ENCODE measurements at regions not wholly inside any gene's neighbourhood (a gene's known extent, or its start where the extent isn't known, plus 50 kb on each side); places are given as distances from the start of the nearest gene placed in this dataset.

DNA sequence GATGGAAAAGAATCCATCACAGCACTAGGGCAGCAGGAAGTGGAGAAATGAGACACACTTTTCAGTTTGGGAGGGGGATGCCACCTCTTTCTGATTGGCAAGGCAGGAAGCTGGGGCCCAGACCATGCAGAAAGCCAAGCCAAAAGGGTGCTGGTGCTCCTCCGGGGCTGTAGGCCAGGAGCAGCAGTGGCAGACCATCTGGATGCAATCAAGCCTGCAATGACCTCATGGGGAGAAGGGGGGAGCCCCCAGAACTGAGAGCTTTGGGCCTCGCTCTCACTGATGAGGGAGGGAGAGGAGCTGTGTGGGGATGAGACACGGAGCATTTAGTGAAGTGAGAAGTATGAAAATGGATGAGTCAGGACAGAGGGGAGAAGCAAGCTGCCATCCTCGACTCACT, 141.3 kb upstream of the NALF2 start:
- no peak for DNase-seq (ENCODE audit: low spot score)

DNA sequence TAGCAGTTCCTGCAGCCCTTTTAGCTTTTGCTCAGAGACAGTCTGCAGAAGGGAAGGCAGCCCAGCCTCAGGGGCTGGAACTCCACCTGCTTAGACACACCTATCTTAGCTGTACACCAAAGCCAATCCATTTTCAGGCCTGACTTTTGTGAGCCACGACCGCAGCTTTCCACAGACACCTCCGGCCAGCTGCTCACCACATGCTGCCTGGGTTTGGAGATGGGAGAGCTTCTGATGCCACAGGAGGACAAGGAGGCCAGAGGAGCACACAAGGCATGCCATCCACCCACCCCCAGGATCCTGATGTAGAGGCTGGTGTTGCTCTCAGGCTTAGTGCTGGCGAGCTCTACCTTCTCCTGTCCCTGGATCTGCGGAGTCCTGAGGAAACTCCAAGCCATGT, 141.8 kb upstream of the NALF2 start:
- DNase-seq (ENCODE audit: low spot score), result no peak

DNA sequence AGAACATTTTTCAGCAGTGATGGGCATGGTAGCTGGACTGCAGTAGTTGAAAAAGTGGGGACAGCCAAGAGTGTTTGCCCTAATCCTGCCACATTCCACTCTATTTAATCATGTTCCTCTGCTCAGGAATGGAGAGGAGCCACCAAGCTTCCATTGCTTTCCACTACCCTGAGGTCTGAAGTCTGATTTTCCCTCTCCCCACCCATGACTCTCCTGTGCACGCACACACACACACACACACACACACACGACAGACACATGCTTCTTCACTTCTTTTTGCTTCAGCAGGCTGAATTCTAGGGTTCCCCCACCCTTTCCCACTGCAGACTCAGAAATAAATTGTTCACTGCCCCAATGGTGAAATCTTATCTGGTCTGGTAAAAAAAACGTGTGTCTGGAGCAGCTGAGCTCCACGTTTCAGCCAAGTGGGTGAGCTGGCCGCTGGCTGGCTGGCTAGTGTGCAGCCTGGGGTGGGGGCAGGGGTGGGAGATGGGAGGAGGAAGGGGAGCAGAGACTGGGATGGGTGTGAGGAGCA, 142.7 kb upstream of the NALF2 start:
- DNase-seq (ENCODE audit: low spot score), result no peak

DNA sequence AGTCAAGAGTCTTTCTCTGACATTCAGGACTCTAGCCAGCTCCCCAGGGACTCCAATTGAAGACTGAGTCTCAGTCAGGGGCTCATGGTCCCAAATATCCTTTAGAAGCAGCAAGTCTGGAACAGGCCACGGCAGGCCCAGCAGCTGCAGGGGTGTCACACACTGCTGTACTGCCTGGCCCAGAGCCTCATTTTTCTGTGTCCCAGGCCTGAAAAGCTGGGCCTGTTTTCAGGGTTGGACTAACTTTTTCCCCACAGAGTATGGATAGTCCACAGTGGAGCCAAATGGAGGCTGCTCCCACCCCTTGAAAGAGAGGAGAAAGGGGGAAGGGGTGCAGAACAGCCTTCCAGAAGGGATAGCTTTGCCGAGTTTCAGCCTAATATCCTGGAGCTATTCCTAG, 146.8 kb upstream of the NALF2 start:
- no peak for DNase-seq (ENCODE audit: low spot score)

DNA sequence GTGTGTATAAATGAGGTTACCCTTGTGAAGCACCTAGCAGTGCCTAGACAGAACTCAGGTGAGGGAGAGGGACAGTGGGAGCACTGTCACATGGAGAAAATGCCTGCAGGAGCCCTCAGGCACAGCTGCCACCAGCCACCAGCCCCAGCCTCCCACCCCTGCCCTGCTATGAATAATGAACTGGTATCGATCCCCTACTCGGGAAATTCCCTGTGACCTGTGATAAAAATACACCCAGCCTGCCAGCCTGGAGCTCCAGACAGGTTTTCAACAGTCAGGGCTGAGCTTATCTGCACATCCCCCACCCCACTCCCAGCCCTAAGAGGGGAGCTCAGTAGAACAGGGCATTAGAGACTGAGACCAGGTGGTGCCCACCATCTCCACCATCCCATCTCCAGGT, 159.6 kb upstream of the PJA1 start:
- no peak for DNase-seq (ENCODE audit: low spot score)

DNA sequence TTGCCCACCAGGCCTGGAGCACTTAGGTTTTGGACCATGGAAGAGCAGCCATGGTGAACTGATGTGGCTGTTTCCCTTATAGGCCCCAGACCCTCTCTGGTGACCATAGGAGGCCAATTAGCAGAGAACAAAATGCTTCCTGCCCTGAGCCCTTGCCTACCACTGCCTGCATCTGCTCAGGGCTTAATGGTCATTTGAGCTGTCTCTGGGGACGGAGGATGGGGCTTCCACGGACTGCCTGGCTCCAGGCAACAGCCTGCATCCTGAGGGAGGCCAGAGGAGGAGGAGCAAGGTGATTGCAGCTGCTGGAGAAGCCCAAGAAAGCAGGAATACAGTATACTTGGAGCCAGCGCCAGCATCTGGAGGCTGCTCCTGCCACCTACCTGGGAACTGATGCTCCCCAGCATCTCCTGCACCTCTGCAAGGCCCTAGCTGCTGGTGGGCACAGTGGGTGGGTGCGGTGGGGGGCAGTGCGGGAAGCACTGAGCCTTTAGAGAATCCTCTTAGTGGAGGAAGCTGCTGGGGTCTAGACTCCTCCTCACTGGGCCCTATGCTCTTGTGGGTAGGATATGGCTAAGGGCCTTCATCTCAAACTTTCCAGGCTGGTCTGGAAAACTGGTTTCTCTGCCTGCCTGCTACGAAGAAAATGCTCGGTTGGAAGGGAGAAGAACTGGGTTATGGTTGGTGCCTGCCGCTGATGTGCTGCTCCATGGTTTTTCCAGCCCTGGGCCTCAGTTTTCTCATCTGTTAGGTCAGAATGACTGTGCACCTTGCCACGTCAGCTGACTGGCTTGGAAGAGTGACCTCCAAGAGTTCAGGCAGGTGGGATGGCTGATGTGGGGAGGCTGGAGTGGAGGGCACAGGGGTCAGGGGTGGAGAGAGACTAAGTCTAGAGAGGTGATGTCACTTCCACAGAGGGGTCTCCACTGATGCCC, 158.8 kb upstream of the PJA1 start:
- DNase-seq (ENCODE audit: low spot score), result no peak

DNA sequence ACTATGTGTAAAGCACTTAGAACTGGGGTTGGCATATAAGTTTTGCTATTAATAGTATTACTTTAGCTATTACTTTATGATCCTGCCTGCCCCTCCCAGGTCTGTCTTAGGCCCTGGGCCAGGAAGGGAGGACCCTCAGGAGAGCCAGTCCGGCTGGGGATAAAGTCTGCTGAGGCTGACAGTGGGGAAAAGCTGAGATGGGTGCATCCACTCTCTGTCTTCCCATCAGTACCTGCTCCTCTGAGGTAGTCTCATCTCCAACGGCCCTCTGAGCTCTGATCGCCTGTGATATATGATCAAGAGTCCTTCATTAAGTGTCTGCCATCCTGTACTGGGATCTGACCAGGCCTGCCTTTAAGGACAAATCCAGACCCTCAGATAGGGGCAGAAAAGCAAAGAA, 156.5 kb upstream of the PJA1 start:
- no peak for DNase-seq (ENCODE audit: low spot score)

GRCh38 chrX:69321006-69321655, 155.9 kb upstream of the PJA1 start:
- no peak for DNase-seq (ENCODE audit: low spot score)

DNA sequence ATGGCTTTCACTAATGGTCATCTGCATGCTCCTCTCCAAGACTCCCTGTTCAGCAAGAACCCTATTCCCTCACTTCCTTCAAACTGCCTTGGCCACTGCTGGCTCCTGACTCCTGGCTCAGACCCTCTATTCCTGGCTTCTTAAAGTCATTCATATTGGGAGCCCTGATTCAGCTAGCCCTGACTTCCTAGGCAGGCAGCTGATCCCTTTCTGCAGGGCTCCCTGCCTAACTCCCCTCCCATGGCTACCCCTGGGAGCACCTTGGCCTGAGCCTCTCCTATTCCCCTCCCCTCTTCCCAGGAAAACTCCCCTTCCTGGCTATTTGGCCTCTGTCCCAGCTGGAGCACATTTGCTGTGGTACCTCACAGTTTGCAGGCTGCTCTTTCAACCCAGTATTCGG, 154.9 kb upstream of the PJA1 start:
- DNase-seq (ENCODE audit: low spot score), result no peak

DNA sequence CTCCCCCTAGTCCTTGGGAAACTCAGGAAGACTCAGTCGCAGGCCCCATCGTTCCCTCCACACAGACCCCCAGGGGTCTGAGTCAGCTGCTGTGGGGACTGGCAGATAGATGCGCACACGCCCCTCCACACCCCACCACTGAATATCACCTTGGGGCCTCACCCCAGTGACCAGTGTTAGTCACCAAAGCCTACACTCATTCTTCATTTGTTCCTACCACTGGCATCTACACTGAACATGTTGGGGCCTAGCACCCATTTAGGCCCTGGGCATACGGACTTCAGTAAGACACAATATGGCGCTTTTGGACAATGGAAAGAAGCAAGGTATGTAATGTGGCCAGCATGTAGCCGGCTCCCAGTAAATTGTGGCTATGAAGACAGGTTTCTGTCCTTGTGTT, 154.1 kb upstream of the PJA1 start:
- no peak for DNase-seq (ENCODE audit: low spot score)

DNA sequence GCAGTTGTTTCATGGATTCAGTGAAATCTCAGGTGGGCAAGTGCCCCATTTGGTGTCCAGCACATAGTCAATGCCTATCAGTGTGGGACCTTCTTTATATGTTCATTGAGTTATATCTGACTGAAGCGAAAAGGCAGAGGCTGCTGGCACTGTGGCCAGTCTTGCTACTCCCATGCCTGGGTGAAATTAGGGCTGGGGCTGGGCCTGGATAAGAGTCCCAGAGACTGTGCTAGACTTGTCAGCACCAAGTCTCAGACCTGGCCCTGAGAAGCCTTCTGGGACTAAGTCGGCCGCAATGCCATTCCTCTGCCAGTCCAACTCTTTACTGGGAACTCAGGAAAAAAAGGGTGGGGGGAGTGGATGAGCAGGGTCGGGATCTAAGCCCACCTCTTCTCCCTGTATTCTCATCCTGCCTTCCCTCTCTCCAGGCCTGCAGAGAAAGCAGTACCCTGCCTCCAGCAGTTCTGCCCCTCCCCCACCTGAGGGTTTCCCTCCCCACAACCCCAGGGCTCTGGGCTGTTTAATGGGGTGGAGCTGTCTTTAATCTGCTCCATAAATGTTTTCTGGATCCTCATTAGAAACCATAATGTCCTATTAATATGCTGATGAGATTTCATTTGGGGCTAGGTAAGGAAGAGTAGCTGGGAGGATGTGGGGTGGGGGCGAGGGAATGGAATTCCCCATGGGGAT, 153.5 kb upstream of the PJA1 start:
- DNase-seq (ENCODE audit: low spot score), result no peak

- DNase-seq (ENCODE audit: low spot score), result no peak
Observed at GRCh38 chrX:69317721-69318120, 152.5 kb upstream of the PJA1 start.

DNA sequence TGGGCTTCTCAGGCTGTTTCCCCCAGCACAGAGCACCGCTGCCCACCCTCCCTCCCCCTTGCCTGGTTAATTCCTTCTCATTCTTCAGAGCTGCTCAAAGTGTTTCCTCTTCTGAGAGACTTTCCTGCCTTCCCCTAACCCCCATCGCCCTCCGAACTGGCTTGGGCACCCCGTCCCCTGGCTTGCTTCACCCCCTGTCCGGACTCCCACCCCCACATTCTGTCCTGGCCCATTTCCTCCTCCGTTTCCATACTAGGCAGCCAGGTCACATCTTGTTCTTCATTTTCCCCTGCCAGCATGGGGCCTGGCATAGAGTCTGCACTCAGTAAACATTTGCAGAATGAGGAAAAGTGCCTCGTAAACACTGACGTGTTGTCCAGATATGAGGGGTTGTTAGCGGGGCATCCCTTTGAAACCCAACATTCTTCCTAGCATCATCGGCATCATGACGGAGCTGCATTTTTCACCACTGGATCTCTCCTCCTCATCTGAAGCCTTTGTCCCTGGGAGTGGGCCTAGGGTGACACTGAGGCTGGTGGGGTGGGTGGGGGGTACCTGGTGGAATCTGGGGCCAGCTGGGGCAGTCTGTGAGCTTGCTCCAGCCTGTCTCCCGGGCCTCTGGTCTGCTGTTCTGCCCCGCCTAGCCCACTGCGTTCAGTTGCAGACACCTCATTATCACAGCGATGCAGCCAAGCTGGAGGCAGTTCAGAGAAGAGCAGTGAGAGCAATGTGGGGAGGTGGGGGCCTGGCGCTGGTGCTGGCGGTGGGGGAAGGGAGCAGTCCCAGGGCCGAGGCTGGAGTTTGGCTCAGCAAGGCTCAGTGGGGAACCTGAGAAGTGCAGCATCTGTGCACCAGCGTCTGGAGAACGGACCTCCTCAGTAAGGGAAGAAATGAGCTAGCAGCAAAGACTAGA, 149.4 kb upstream of the PJA1 start:
- DNase-seq (ENCODE audit: low spot score), result no peak

GRCh38 chrX:69313617-69314290, 148.5 kb upstream of the PJA1 start:
- DNase-seq (ENCODE audit: low spot score), result no peak

DNA sequence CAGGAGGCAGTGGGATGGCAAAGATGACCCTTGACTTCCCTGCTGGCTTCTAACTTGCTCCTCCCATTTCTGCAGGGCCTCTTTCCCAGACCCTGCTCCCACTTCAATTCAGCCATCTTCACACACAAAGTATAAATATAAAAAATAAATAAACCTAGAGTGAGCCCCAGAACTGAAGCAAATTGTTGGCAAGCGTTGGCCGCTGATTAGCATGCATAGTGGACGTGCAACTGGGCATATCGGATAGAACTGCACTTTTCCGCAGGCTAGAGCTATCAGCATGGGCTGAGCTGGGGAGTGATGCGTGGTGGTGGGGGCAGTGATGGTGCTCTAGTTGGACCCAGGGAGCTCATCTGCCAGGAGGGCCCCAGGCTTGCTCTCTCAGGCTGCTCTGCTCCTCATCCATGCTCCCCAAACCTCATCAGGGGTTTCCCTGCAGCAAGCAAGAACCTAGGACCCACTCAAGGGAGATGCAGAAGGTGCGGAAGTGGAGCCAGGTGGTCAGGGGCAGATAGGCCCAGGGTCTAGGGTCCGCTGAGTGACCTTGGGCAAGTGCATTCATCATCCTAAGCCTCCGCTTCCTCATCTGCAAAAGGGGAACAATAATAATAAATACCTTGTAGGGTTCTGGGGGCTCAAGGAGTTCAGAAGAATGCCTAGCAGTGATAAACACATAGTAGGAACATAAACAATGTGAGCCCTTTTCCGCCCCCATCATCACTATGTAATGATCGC, 146.8 kb upstream of the PJA1 start:
- no peak for DNase-seq (ENCODE audit: low spot score)

DNA sequence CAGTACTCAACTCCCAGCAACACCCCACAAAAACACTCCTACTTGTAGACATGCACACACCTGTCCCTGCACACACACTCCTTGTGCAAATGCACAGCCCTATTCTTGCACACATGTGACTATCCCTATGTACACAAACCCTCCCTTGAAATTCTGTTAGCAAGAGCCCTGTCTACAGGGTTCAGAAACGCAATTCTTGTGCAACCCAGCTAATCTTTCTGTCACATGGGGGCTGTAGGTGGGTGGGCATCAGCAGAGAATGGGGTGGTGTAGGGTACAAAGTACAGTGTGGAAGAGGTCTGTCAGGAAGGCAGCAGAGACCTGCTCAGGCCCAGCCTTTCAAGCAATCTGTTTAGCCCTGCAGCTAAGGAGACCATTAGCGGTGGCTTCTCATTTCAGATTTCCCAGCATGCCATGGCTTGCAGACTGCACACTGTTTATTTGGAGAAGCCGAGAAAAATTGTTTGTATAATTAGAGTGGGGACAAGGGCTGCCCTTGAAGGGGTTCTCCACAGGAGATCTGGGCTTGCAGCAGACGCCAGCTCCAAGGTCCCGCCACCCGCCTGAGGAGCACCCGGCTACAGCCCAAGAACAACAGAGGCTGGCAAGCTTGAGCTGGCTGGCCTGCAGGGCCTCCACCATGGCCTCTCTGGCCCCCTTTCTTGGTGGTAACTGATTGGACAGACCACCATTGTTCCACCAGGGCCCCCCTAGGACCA, 144.0 kb upstream of the PJA1 start:
- no peak for DNase-seq (ENCODE audit: low spot score)

- DNase-seq (ENCODE audit: low spot score), result no peak
Observed at GRCh38 chrX:69307756-69308155, 142.5 kb upstream of the PJA1 start.

- DNase-seq (ENCODE audit: low spot score), result no peak
Observed at GRCh38 chrX:69307029-69307428, 141.8 kb upstream of the PJA1 start.

DNA sequence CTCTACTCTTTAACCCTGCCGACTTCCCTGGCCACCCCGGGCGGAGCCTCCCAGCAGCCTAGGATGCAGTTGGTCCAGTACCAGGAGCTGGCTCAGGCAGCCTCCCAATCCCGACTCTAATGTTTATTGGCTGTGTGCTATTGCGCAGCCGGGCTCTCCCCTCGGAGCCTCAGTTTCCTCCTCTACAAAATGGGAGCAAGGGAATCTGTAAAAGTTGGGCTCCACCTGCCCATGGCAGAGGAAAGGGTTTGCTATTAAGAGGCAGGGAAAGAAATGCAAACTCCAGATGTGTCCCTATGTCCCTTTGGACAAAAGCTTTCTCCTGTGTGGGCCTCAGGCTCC, 140.8 kb upstream of the PJA1 start:
- no peak for DNase-seq (ENCODE audit: low spot score)

Measured in CD4-positive, alpha-beta T cell treated with Interleukin-2 at 100 ng/mL for 4 hours (primary cell).